IMR-90 (cell line): ENCODE measurements at regions not wholly inside any gene's neighbourhood (a gene's known extent, or its start where the extent isn't known, plus 50 kb on each side); places are given as distances from the start of the nearest gene placed in this dataset.

ENCODE experiments used
- CEBPB ChIP-seq: IDR thresholded peaks from 2 replicates; pipeline ENCODE4 v1.6.1; 2012; ENCODE audit warnings: low read depth, low read length, improper control_type of control experiment
- FOS ChIP-seq: fragments of 150-350 bp; IDR thresholded peaks from 2 replicates; pipeline ENCODE4 v1.6.1; 2016; ENCODE audit warnings: low read depth, low read length
- POLR2A ChIP-seq: IDR thresholded peaks from 2 replicates; pipeline ENCODE4 v1.6.1; 2012; ENCODE audit warnings: mild to moderate bottlenecking, low read depth, low read length
- RAD21 ChIP-seq: IDR thresholded peaks from 2 replicates; pipeline ENCODE4 v1.6.1; 2012; ENCODE audit warnings: low read length, improper control_type of control experiment
- RFX5 ChIP-seq: IDR thresholded peaks from 2 replicates; pipeline ENCODE4 v1.8.0; 2012; ENCODE audit warnings: low read depth, mild to moderate bottlenecking, low read length, moderate library complexity
- TF ChIP-seq, protein P1 (sequence below): conservative IDR thresholded peaks from 2 replicates; pipeline ENCODE4 v1.5.1; 2012; ENCODE audit warnings: mild to moderate bottlenecking, low read depth, low read length, improper control_type of control experiment
- TF ChIP-seq, protein P2 (sequence below): fragments of 150-350 bp; IDR thresholded peaks from 2 replicates; pipeline ENCODE4 v1.6.1; 2016; ENCODE audit warnings: low read depth, mild to moderate bottlenecking, low read length, moderate library complexity, borderline replicate concordance

DNA sequence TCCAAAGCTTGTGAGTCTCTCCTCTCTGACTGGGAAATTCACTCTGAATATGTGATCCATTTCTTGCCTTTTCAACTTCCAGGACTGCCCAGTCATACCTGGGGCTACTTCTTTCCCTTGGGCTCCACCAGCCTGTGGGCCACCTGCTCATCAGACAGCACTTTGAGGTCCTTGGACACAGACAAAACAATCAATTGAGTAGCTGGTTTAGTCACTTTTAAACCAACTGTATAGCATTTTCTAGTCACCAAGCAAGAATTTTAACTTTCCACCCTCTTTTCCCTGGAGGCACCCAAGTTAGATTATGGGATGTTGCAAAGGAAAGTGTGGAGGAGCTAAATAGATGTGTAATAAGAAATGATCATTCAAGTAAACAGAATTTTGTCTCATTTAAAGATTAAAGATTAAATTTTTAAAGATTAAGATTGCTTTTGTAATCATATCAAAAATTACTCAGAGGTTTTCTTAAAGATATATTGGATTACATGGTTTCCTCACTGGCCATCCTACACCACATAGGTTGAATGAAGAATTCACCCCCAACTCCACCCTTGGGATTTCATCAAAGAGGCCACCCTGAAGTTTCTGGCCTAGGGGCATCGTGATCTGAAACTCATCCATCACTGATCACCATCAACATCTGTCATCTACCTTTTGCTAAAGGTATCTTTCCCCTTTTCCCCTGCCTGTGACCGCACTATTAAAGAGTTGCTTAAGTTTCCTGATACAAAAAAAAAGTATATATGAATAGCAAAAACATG lies 219.2 kb upstream of the NR5A2 start:
- no peak for TF ChIP-seq POLR2A
- TF ChIP-seq, protein P1, sequence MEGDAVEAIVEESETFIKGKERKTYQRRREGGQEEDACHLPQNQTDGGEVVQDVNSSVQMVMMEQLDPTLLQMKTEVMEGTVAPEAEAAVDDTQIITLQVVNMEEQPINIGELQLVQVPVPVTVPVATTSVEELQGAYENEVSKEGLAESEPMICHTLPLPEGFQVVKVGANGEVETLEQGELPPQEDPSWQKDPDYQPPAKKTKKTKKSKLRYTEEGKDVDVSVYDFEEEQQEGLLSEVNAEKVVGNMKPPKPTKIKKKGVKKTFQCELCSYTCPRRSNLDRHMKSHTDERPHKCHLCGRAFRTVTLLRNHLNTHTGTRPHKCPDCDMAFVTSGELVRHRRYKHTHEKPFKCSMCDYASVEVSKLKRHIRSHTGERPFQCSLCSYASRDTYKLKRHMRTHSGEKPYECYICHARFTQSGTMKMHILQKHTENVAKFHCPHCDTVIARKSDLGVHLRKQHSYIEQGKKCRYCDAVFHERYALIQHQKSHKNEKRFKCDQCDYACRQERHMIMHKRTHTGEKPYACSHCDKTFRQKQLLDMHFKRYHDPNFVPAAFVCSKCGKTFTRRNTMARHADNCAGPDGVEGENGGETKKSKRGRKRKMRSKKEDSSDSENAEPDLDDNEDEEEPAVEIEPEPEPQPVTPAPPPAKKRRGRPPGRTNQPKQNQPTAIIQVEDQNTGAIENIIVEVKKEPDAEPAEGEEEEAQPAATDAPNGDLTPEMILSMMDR, result no peak
- TF ChIP-seq CEBPB, result no peak
- TF ChIP-seq RAD21, result no peak
- TF ChIP-seq, protein P2, sequence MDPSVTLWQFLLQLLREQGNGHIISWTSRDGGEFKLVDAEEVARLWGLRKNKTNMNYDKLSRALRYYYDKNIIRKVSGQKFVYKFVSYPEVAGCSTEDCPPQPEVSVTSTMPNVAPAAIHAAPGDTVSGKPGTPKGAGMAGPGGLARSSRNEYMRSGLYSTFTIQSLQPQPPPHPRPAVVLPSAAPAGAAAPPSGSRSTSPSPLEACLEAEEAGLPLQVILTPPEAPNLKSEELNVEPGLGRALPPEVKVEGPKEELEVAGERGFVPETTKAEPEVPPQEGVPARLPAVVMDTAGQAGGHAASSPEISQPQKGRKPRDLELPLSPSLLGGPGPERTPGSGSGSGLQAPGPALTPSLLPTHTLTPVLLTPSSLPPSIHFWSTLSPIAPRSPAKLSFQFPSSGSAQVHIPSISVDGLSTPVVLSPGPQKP, result no peak
- TF ChIP-seq RFX5, result no peak
- no peak for TF ChIP-seq FOS
